ENCODE measurements at regions not wholly inside any gene's neighbourhood (a gene's known extent, or its start where the extent isn't known, plus 50 kb on each side); places are given as distances from the start of the nearest gene placed in this dataset.

GRCh38 chr4:147285751-147286150 lies 195.1 kb upstream of the EDNRA start:
- TF ChIP-seq CTCF (IDR thresholded peaks at IDR 0.05; ENCODE audit: insufficient read depth, low read length, poor library complexity, severe bottlenecking) (no peak), EZH2phosphoT487 (conservative IDR thresholded peaks at IDR 0.05; ENCODE audit: low read length) (no peak)

All from SU-DHL-6 (cell line).